K562 (cell line): ENCODE measurements at regions not wholly inside any gene's neighbourhood (a gene's known extent, or its start where the extent isn't known, plus 50 kb on each side); places are given as distances from the start of the nearest gene placed in this dataset.

Experiments used
- ATAC-seq: fragments of 200-7000 bp; cut with Tn5 transposase; 3 replicates; pipeline ENCODE4 v1.9.1; 2020; ENCODE audit warnings: moderate library complexity
- BruUV-seq: library from RNA; stranded (reverse); fragments of 400-500 nt; replicated peaks from 2 replicates; lab custom pipeline; 2021; lab: Mats Ljungman, UMichigan
- CTCF ChIA-PET: fragments of 300-600 bp; formaldehyde crosslinking; extraction: SDS; loops from one replicate; lab custom pipeline; 2021; ENCODE audit warnings: low intra/inter-chr PET ratio; lab: Yijun Ruan, JAX
- POLR2A ChIA-PET: fragments of 300-600, 350-650 bp; sonication (Branson Sonifier 250); formaldehyde crosslinking; extraction: SDS; loops from one replicate; lab custom pipeline; 2021; ENCODE audit warnings: antibody characterized with exemption, inconsistent platforms; lab: Yijun Ruan, JAX
- DNase-seq, 4 experiments: peaks; one replicate each; pipeline versions ENCODE4 v3.0.0 to v3.0.0-alpha.2; 2011 to 2018; ENCODE audit warnings: low spot score in 3 of 4, mixed read lengths in 3 of 4; ENCODE audit errors: extremely low read depth in 1 of 4
- FAIRE-seq: peaks from 2 replicates; lab custom pipeline; 2011; peaks lifted over from hg19 to GRCh38; lab: Jason Lieb, UNC
- H2AFZ ChIP-seq: 2 replicates; pipeline ENCODE4 v1.6.0; 2011; ENCODE audit warnings: low read depth, low read length, control low read depth, inconsistent platforms
- H3K27ac ChIP-seq: fragments of 200-600 bp; 3 replicates; pipeline ENCODE4 v1.8.0; 2011; ENCODE audit warnings: low read depth, mild to moderate bottlenecking, control low read depth, inconsistent platforms, low read length, moderate library complexity, mixed read lengths; ENCODE audit errors: extremely low read depth
- H3K27me3 ChIP-seq, 2 experiments: fragments of 300-600 bp in 1 of 2; 2 replicates in 1 of 2; 3 replicates in 1 of 2; pipeline versions ENCODE4 v1.6.0 to v1.8.0; 2011; ENCODE audit warnings: inconsistent platforms in 2 of 2, low read length in 2 of 2, mild to moderate bottlenecking in 1 of 2, mixed read lengths in 1 of 2, moderate library complexity in 1 of 2; ENCODE audit not compliant: control insufficient read depth in 2 of 2, insufficient read depth in 2 of 2
- H3K36me3 ChIP-seq: fragments of 300-600 bp; 3 replicates; pipeline ENCODE4 v1.8.0; 2011; ENCODE audit warnings: mild to moderate bottlenecking, low read length, inconsistent platforms; ENCODE audit not compliant: control insufficient read depth, insufficient read depth
- H3K4me1 ChIP-seq, 2 experiments: fragments of 200-600 bp in 1 of 2; replicated peaks in 1 of 2; 2 replicates in 1 of 2; 3 replicates in 1 of 2; pipeline versions ENCODE4 v1.5.1 to v1.8.0; 2011; ENCODE audit warnings: inconsistent platforms in 2 of 2, low read length in 2 of 2, mild to moderate bottlenecking in 1 of 2, mixed read lengths in 1 of 2, moderate library complexity in 1 of 2; ENCODE audit not compliant: control insufficient read depth in 2 of 2, insufficient read depth in 2 of 2
- H3K4me2 ChIP-seq: 2 replicates; pipeline ENCODE4 v1.6.1; 2011; ENCODE audit warnings: low read length, control low read depth, inconsistent platforms, mixed read lengths; ENCODE audit not compliant: insufficient read depth
- H3K4me3 ChIP-seq: fragments of 200-600 bp; sonication (generic), shearing (Covaris generic); 2 replicates; pipeline ENCODE4 v1.5.1; 2016; ENCODE audit warnings: control low read depth, inconsistent platforms
- H3K79me2 ChIP-seq: fragments of 200-600 bp; 3 replicates; pipeline ENCODE4 v1.8.0; 2011; ENCODE audit warnings: low read length, inconsistent platforms; ENCODE audit not compliant: control insufficient read depth, insufficient read depth
- H3K9ac ChIP-seq, 2 experiments: 2 replicates each; pipeline versions ENCODE4 v1.6.0 to v1.6.1; 2011; ENCODE audit warnings: low read depth in 2 of 2, low read length in 2 of 2, control low read depth in 1 of 2, inconsistent platforms in 1 of 2, mild to moderate bottlenecking in 1 of 2, mixed read lengths in 1 of 2; ENCODE audit not compliant: insufficient read depth in 1 of 2
- H3K9me1 ChIP-seq: one replicate; pipeline ENCODE4 v1.6.0; 2011; ENCODE audit warnings: inconsistent platforms, mild to moderate bottlenecking, low read length, moderate library complexity; ENCODE audit not compliant: control insufficient read depth, insufficient read depth
- H3K9me3 ChIP-seq: replicated peaks from 2 replicates; pipeline ENCODE4 v1.5.1; 2011; ENCODE audit warnings: low read depth, low read length, inconsistent platforms; ENCODE audit not compliant: control insufficient read depth, insufficient read depth
- H4K20me1 ChIP-seq: replicated peaks from 2 replicates; pipeline ENCODE4 v1.6.1; 2011; ENCODE audit warnings: low read length, inconsistent platforms, mixed read lengths; ENCODE audit not compliant: control insufficient read depth, insufficient read depth
- BRF1 ChIP-seq: IDR thresholded peaks from 3 replicates; pipeline ENCODE4 v1.6.1; 2011; ENCODE audit warnings: borderline replicate concordance, mild to moderate bottlenecking; ENCODE audit not compliant: insufficient read length; ENCODE audit errors: extremely low read depth
- CAMTA2 ChIP-seq: fragments of 250-450 bp; sonication (Bioruptor Pico); conservative IDR thresholded peaks from 2 replicates; pipeline ENCODE4 v1.5.1; 2022
- EP300 ChIP-seq: IDR thresholded peaks from 2 replicates; pipeline ENCODE4 v1.6.1; 2012; ENCODE audit warnings: low read length, improper control_type of control experiment
- FOXK1 ChIP-seq: sonication (generic); formaldehyde crosslinking; IDR thresholded peaks from 2 replicates; pipeline ENCODE4 v1.8.0; 2022; ENCODE audit warnings: missing genetic modification reagents, mild to moderate bottlenecking, borderline replicate concordance
- HSF4 ChIP-seq: fragments of 250-450 bp; sonication (Bioruptor Pico); IDR thresholded peaks from 2 replicates; pipeline ENCODE4 v2.1.2; 2022; ENCODE audit warnings: mild to moderate bottlenecking, moderate library complexity, borderline replicate concordance
- SREBF2 ChIP-seq: sonication (generic); formaldehyde crosslinking; IDR thresholded peaks from 2 replicates; pipeline ENCODE4 v1.4.0; 2020; ENCODE audit warnings: mild to moderate bottlenecking, missing genetic modification reagents
- ZNF282 ChIP-seq: sonication (generic); formaldehyde crosslinking; IDR thresholded peaks from 2 replicates; pipeline ENCODE4 v1.8.1; 2023; ENCODE audit warnings: missing genetic modification reagents
- ZSCAN29 ChIP-seq: fragments of 450-650 bp; IDR thresholded peaks from 2 replicates; pipeline ENCODE4 v1.6.1; 2017
- WGBS: fragments of 100-300 bp; shearing (Covaris generic); methylation state at CpG from one replicate; pipeline ENCODE4 v1.1.6; 2016; ENCODE audit warnings: low coverage, mixed read lengths; ENCODE audit not compliant: insufficient coverage; ENCODE audit errors: missing lambda C conversion rate; 5-methylcytosine and 5-hydroxymethylcytosine counted together
- in situ Hi-C: fragments of 300-500 bp; cut with MboI; formaldehyde crosslinking; loops from 4 replicates; pipeline ENCODE4 v1.15.0; 2018; ENCODE audit warnings: inconsistent platforms, mixed read lengths
- intact Hi-C: fragments of 100-400 bp; cut with micrococcal nuclease; formaldehyde crosslinking; loops from 2 replicates; pipeline ENCODE4 v1.14.2; 2022
- TF ChIP-seq, protein P1 (sequence below): fragments of 250-450 bp; sonication (Bioruptor Pico); IDR thresholded peaks from 2 replicates; pipeline ENCODE4 v1.4.0; 2020; ENCODE audit warnings: mild to moderate bottlenecking
- TF ChIP-seq, protein P2 (sequence below): sonication (generic); formaldehyde crosslinking; IDR thresholded peaks from 2 replicates; pipeline ENCODE4 v1.8.0; 2023; ENCODE audit warnings: missing genetic modification reagents, mild to moderate bottlenecking, borderline replicate concordance

DNA sequence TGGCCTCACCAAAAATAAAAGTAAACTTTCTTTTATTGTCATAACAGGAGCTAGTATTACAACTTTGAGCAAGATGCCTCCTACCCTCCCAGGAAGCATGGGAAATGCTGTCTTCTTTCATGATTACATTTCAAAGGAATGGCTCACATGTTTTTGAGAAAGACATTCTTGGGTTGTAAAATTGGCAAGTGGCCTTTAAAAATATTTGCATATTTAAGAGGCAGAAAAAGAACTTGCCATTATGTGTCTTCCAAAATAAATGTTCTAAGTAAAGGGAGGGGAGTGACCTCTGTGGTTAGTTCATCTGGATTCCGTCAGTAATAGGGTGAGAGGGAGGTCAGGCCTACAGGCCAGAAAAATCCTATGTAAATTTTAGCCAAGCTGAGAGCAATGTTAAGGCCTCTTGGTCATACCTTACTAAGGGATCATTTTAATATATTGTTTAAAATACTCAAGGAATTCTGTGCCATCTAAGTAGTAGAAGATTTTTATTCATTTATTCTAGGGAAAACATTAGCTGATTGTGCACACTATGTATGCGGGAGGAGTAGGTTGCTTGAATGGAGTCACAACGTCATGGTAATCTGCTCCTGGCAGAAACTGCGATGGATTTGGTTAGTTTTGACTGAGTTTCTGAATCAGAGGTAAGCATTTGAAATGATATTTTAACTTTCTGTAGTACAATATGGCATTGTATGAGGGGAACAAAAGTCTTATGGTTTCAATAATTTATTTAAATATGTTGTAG lies 1485.7 kb upstream of the CDH9 start (continued):
- no peak for TF ChIP-seq ZSCAN29

DNA sequence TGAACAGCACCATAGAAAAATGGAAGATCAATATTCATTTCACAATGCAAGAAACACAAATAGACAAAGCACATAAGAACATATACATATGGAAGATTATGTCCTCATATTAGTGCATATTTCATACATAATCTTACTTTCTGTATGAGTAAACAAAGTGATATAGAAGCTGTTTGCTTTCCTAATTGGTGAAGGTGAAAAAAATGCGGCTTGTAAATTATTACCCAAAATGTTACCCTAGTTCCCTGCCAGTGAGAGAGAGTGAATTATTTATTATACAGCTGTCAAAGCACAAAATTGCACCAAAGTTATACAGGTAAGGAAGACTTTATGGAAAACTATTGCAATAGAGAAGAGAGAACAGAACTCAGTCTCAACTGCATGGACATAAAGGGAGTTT lies 1485.0 kb upstream of the CDH9 start:
- Histone ChIP-seq H3K9me3 (no peaks in the 10 kb centered on the region), H2AFZ (no peak overlapping the region), H4K20me1 (no peaks in the 10 kb centered on the region), H3K9ac (no peak overlapping the region), H3K27me3 (no peaks in the 10 kb centered on the region), H3K27ac (no peak overlapping the region), H3K36me3 (no peaks in the 10 kb centered on the region), H3K4me1 (no peaks in the 10 kb centered on the region), H3K9me1 (no peaks in the 10 kb centered on the region), H3K4me2 (no peak overlapping the region), H3K4me3 (no peak overlapping the region), H3K79me2 (no peaks in the 10 kb centered on the region)
- no peak for TF ChIP-seq ZNF282
- TF ChIP-seq SREBF2 = no peak
- no peak for TF ChIP-seq HSF4 (CRISPR knock-in tag)
- no peak for TF ChIP-seq BRF1
- TF ChIP-seq, protein P1, sequence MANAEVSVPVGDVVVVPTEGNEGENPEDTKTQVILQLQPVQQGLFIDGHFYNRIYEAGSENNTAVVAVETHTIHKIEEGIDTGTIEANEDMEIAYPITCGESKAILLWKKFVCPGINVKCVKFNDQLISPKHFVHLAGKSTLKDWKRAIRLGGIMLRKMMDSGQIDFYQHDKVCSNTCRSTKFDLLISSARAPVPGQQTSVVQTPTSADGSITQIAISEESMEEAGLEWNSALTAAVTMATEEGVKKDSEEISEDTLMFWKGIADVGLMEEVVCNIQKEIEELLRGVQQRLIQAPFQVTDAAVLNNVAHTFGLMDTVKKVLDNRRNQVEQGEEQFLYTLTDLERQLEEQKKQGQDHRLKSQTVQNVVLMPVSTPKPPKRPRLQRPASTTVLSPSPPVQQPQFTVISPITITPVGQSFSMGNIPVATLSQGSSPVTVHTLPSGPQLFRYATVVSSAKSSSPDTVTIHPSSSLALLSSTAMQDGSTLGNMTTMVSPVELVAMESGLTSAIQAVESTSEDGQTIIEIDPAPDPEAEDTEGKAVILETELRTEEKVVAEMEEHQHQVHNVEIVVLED (CRISPR knock-in tag) = no peak
- TF ChIP-seq EP300 = no peak
- TF ChIP-seq, protein P2, sequence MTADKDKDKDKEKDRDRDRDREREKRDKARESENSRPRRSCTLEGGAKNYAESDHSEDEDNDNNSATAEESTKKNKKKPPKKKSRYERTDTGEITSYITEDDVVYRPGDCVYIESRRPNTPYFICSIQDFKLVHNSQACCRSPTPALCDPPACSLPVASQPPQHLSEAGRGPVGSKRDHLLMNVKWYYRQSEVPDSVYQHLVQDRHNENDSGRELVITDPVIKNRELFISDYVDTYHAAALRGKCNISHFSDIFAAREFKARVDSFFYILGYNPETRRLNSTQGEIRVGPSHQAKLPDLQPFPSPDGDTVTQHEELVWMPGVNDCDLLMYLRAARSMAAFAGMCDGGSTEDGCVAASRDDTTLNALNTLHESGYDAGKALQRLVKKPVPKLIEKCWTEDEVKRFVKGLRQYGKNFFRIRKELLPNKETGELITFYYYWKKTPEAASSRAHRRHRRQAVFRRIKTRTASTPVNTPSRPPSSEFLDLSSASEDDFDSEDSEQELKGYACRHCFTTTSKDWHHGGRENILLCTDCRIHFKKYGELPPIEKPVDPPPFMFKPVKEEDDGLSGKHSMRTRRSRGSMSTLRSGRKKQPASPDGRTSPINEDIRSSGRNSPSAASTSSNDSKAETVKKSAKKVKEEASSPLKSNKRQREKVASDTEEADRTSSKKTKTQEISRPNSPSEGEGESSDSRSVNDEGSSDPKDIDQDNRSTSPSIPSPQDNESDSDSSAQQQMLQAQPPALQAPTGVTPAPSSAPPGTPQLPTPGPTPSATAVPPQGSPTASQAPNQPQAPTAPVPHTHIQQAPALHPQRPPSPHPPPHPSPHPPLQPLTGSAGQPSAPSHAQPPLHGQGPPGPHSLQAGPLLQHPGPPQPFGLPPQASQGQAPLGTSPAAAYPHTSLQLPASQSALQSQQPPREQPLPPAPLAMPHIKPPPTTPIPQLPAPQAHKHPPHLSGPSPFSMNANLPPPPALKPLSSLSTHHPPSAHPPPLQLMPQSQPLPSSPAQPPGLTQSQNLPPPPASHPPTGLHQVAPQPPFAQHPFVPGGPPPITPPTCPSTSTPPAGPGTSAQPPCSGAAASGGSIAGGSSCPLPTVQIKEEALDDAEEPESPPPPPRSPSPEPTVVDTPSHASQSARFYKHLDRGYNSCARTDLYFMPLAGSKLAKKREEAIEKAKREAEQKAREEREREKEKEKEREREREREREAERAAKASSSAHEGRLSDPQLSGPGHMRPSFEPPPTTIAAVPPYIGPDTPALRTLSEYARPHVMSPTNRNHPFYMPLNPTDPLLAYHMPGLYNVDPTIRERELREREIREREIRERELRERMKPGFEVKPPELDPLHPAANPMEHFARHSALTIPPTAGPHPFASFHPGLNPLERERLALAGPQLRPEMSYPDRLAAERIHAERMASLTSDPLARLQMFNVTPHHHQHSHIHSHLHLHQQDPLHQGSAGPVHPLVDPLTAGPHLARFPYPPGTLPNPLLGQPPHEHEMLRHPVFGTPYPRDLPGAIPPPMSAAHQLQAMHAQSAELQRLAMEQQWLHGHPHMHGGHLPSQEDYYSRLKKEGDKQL = no peak
- no peak for TF ChIP-seq CAMTA2
- no peak for TF ChIP-seq FOXK1 (CRISPR knock-in tag)
- ATAC-seq (no peak), FAIRE-seq (no peak), DNase-seq (no peak)
- WGBS = 0% methylated on average over 1 of the region's 1 CpG
- intact Hi-C loops = no loop called here
- POLR2A ChIA-PET = no interaction called here
- in situ Hi-C loops = no loop called here
- CTCF ChIA-PET = no interaction called here
- no TSS peak for BruUV-seq
